NCI-H187 (cell line): ENCODE measurements at regions not wholly inside any gene's neighbourhood (a gene's known extent, or its start where the extent isn't known, plus 50 kb on each side); places are given as distances from the start of the nearest gene placed in this dataset.

Source experiments
- DNase-seq, 2 experiments: peaks; one replicate each; lab custom pipeline; 2025; lab: John Stamatoyannopoulos, UW

GRCh38 chr4:179817317-179817716 lies 2375.1 kb upstream of the AGA start:
- DNase-seq = no peak

GRCh38 chr4:179823342-179823741 lies 2381.1 kb upstream of the AGA start:
- no peak for DNase-seq

- no peak for DNase-seq
Observed at GRCh38 chr4:179831274-179831673, 2389.0 kb upstream of the AGA start.

- DNase-seq = no peak
Observed at GRCh38 chr4:179836179-179837075, 2394.2 kb upstream of the AGA start.

GRCh38 chr4:179843370-179843769 lies 2399.8 kb upstream of the TENM3 start:
- DNase-seq = no peak

- DNase-seq = no peak
Observed at GRCh38 chr4:179855469-179855868, 2387.7 kb upstream of the TENM3 start.

GRCh38 chr4:179858221-179858620 lies 2385.0 kb upstream of the TENM3 start:
- DNase-seq = no peak

- DNase-seq = peak; percentile 2 to 3
Observed at GRCh38 chr4:179867300-179867878, 2375.8 kb upstream of the TENM3 start.

- DNase-seq = no peak
Observed at GRCh38 chr4:179871726-179872125, 2371.5 kb upstream of the TENM3 start.

GRCh38 chr4:179872755-179873154 lies 2370.4 kb upstream of the TENM3 start:
- DNase-seq = no peak

- no peak for DNase-seq
Observed at GRCh38 chr4:179880756-179881155, 2362.4 kb upstream of the TENM3 start.

- no peak for DNase-seq
Observed at GRCh38 chr4:179894066-179894778, 2349.0 kb upstream of the TENM3 start.

- DNase-seq = no peak
Observed at GRCh38 chr4:179919587-179919986, 2323.6 kb upstream of the TENM3 start.

- DNase-seq = no peak
Observed at GRCh38 chr4:179927473-179927872, 2315.7 kb upstream of the TENM3 start.

- DNase-seq = no peak
Observed at GRCh38 chr4:179941911-179942310, 2301.3 kb upstream of the TENM3 start.

GRCh38 chr4:179976777-179977176 lies 2266.4 kb upstream of the TENM3 start:
- no peak for DNase-seq

GRCh38 chr4:179977378-179977777 lies 2265.8 kb upstream of the TENM3 start:
- DNase-seq = no peak

- no peak for DNase-seq
Observed at GRCh38 chr4:179981161-179981560, 2262.0 kb upstream of the TENM3 start.

- no peak for DNase-seq
Observed at GRCh38 chr4:179989975-179990374, 2253.2 kb upstream of the TENM3 start.

GRCh38 chr4:180009316-180009715 lies 2233.9 kb upstream of the TENM3 start:
- no peak for DNase-seq

- DNase-seq = peak in 1 of 2 experiments; percentile 0
Observed at GRCh38 chr4:180028682-180029081, 2214.5 kb upstream of the TENM3 start.

- no peak for DNase-seq
Observed at GRCh38 chr4:180031330-180031729, 2211.9 kb upstream of the TENM3 start.

GRCh38 chr4:180041576-180041975 lies 2201.6 kb upstream of the TENM3 start:
- no peak for DNase-seq
